ENCODE measurements at regions not wholly inside any gene's neighbourhood (a gene's known extent, or its start where the extent isn't known, plus 50 kb on each side); places are given as distances from the start of the nearest gene placed in this dataset.
"Not testable (repeated sequence)": the region's sequence is repeated elsewhere in the genome, so short reads cannot be mapped to it uniquely, and the experiment has no call there.

GRCh38 chr2:224094413-224094812 is 55.3 kb upstream of the SERPINE2 start:
- CTCF ChIA-PET = no interaction called here
- Histone ChIP-seq H3K4me3 (ENCODE audit: control insufficient read depth in 1 of 2, extremely low read depth in 1 of 2, low read length in 1 of 2) (no peak overlapping the region), H3K9me3 (no peaks in the 10 kb centered on the region), H3K36me3 (ENCODE audit: control insufficient read depth in 2 of 2, extremely low read depth in 1 of 2, insufficient read depth in 1 of 2, low read length in 1 of 2) (no peaks in the 10 kb centered on the region), H3K27ac (ENCODE audit: low read length) (no peak overlapping the region), H3K27me3 (replicated peaks in 1 of 2; ENCODE audit: control insufficient read depth in 2 of 2, extremely low read depth in 1 of 2, insufficient read depth in 2 of 2, low read length in 1 of 2) (no peaks in the 10 kb centered on the region), H3K4me1 (ENCODE audit: control insufficient read depth in 1 of 2, extremely low read depth in 1 of 2, insufficient read depth in 2 of 2, low read length in 2 of 2) (no peaks in the 10 kb centered on the region)
- ATAC-seq (replicated peaks in 1 of 4) (no peak), DNase-seq (no peak)
- H3K4me1 Mint-ChIP-seq = no peaks in the 10 kb centered on the region
- no peaks in the 10 kb centered on the region for H3K36me3 Mint-ChIP-seq
- POLR2A ChIA-PET = no interaction called here
- H3K27me3 Mint-ChIP-seq = peaks cover 13 to 23% of the 10 kb centered on the region in 2 donors
- H3K4me3 Mint-ChIP-seq = no peak overlapping the region
- H3K9me3 Mint-ChIP-seq = no peaks in the 10 kb centered on the region
- WGBS (ENCODE audit: insufficient coverage) = no CpG with 5 or more reads among the region's 1 CpG
- no peak overlapping the region for H3K27ac Mint-ChIP-seq

- 60% methylated on average over 5 of the region's 5 CpGs for WGBS (ENCODE audit: insufficient coverage)
- H3K4me1 ChIP-seq (ENCODE audit: control insufficient read depth in 1 of 2, extremely low read depth in 1 of 2, insufficient read depth in 2 of 2, low read length in 2 of 2); H3K36me3 ChIP-seq (ENCODE audit: control insufficient read depth in 2 of 2, extremely low read depth in 1 of 2, insufficient read depth in 1 of 2, low read length in 1 of 2); H3K4me3 ChIP-seq (ENCODE audit: control insufficient read depth in 1 of 2, extremely low read depth in 1 of 2, low read length in 1 of 2); H3K4me3 Mint-ChIP-seq; H3K27me3 ChIP-seq (replicated peaks in 1 of 2; ENCODE audit: control insufficient read depth in 2 of 2, extremely low read depth in 1 of 2, insufficient read depth in 2 of 2, low read length in 1 of 2); ATAC-seq (replicated peaks in 1 of 4); H3K9me3 ChIP-seq; POLR2A ChIA-PET; CTCF ChIA-PET; DNase-seq; H3K36me3 Mint-ChIP-seq; H3K27ac Mint-ChIP-seq; H3K4me1 Mint-ChIP-seq; H3K9me3 Mint-ChIP-seq; H3K27ac ChIP-seq (ENCODE audit: low read length): not testable (repeated sequence)
- peaks cover 10 to 18% of the 10 kb centered on the region in 2 donors for H3K27me3 Mint-ChIP-seq
Measured at GRCh38 chr2:224091671-224092070, 52.6 kb upstream of the SERPINE2 start.

- H3K4me3 Mint-ChIP-seq; POLR2A ChIA-PET; H3K9me3 Mint-ChIP-seq; H3K27ac Mint-ChIP-seq; DNase-seq; H3K27me3 ChIP-seq (replicated peaks in 1 of 2; ENCODE audit: control insufficient read depth in 2 of 2, extremely low read depth in 1 of 2, insufficient read depth in 2 of 2, low read length in 1 of 2); CTCF ChIA-PET; H3K9me3 ChIP-seq; H3K36me3 ChIP-seq (ENCODE audit: control insufficient read depth in 2 of 2, extremely low read depth in 1 of 2, insufficient read depth in 1 of 2, low read length in 1 of 2); H3K4me3 ChIP-seq (ENCODE audit: control insufficient read depth in 1 of 2, extremely low read depth in 1 of 2, low read length in 1 of 2); H3K36me3 Mint-ChIP-seq; H3K4me1 ChIP-seq (ENCODE audit: control insufficient read depth in 1 of 2, extremely low read depth in 1 of 2, insufficient read depth in 2 of 2, low read length in 2 of 2); H3K27ac ChIP-seq (ENCODE audit: low read length); H3K4me1 Mint-ChIP-seq; ATAC-seq (replicated peaks in 1 of 4): not testable (repeated sequence)
- peaks cover 10% of the 10 kb centered on the region in 2 donors for H3K27me3 Mint-ChIP-seq
- 93% methylated on average over 6 of the region's 6 CpGs for WGBS (ENCODE audit: insufficient coverage)
Measured at GRCh38 chr2:224089606-224090005, 50.5 kb upstream of the SERPINE2 start.

Measured in T-cell (primary cell).